Type B pancreatic cell (in vitro differentiated cells): ENCODE measurements at regions not wholly inside any gene's neighbourhood (a gene's known extent, or its start where the extent isn't known, plus 50 kb on each side); places are given as distances from the start of the nearest gene placed in this dataset.
"Not testable (repeated sequence)": the region's sequence is repeated elsewhere in the genome, so short reads cannot be mapped to it uniquely, and the experiment has no call there.

ENCODE experiments used
- DNase-seq: peaks from one replicate; pipeline ENCODE4 v3.0.0; 2021; ENCODE audit warnings: mixed read lengths; ENCODE audit not compliant: unreplicated experiment; ENCODE audit errors: extremely low spot score
- H3K27ac Mint-ChIP-seq: 2 replicates; pipeline ENCODE4 v1.8.0; 2021; ENCODE audit warnings: mild to moderate bottlenecking, mixed read lengths
- H3K27me3 Mint-ChIP-seq: 2 replicates; pipeline ENCODE4 v1.8.0; 2021; ENCODE audit warnings: mixed read lengths
- H3K36me3 Mint-ChIP-seq: 2 replicates; pipeline ENCODE4 v1.8.0; 2021; ENCODE audit warnings: mixed read lengths
- H3K4me1 Mint-ChIP-seq: one replicate; pipeline ENCODE4 v1.8.0; 2021; ENCODE audit warnings: mixed read lengths; ENCODE audit not compliant: unreplicated experiment
- H3K4me3 Mint-ChIP-seq: 2 replicates; pipeline ENCODE4 v1.8.0; 2021; ENCODE audit warnings: mild to moderate bottlenecking, mixed read lengths
- H3K9me3 Mint-ChIP-seq: 2 replicates; pipeline ENCODE4 v1.8.0; 2021; ENCODE audit warnings: mixed read lengths
- CTCF ChIP-seq: fragments of 200-600 bp; sonication (generic); conservative IDR thresholded peaks from 2 replicates; pipeline ENCODE4 v1.5.0; 2021; ENCODE audit warnings: antibody characterized with exemption, mild to moderate bottlenecking

- no peak overlapping the region for H3K27ac Mint-ChIP-seq
- H3K4me3 Mint-ChIP-seq, result no peak overlapping the region
- DNase-seq, result no peak
- H3K36me3 Mint-ChIP-seq, result no peaks in the 10 kb centered on the region
- peaks cover 23% of the 10 kb centered on the region for H3K4me1 Mint-ChIP-seq
- H3K27me3 Mint-ChIP-seq, result no peaks in the 10 kb centered on the region
- no peak for TF ChIP-seq CTCF
- peaks cover 4% of the 10 kb centered on the region for H3K9me3 Mint-ChIP-seq
These were observed 67.4 kb downstream of the ARRDC3 start for GRCh38 chr5:91315701-91316100.

DNA sequence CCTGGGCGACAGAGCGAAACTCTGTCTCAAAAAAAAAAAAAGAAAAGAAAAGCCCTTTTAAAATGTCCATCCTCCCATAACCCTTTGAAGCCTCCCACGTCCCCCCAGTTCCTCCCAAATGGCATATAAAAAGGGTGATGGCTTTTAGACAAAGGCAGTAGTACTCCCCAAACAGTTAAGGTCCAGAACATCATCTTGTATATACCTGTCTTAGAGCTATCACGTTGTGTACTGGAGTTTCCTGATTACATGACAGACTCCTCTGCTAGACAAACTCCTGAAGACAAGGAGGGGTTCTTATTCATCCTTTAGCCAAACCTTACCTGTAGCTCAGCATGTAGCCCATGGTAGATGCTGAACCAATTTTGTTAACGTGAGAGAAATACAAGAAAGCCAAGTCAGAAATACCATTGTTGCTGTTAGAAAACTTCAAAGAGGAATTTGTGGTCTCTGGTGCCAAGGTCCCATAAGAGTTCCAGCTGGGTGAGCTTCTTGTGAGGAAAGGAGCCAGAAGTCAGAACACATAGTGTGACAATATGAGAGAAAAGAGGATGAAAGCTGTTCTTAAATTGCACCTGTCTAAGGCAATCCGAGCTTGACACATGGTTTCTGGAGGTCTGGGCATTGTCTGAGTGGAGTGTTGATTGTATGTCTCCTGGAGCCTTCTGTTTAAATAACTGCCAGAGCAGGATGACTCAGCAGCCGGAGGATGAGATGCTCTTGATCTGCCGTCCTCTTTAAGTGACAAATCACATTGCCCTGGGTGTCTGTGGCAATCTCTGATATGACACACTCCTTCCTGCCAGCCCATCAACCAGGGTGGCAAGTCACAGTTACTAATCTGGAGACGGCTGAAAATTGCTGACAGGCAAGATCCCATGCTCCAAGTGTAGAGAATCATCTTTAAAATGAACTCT, 69.1 kb downstream of the ARRDC3 start:
- DNase-seq, result no peak
- H3K27ac Mint-ChIP-seq, result peak overlapping the region; percentile 90

GRCh38 chr5:91312698-91313097, 70.4 kb downstream of the ARRDC3 start:
- no peaks in the 10 kb centered on the region for H3K36me3 Mint-ChIP-seq
- H3K27me3 Mint-ChIP-seq, result no peaks in the 10 kb centered on the region
- no peak for TF ChIP-seq CTCF
- DNase-seq, result no peak
- H3K9me3 Mint-ChIP-seq, result peaks cover 4% of the 10 kb centered on the region
- H3K4me1 Mint-ChIP-seq, result peaks cover 23% of the 10 kb centered on the region
- H3K4me3 Mint-ChIP-seq, result no peak overlapping the region
- H3K27ac Mint-ChIP-seq, result no peak overlapping the region

More for the DNA sequence above, 69.1 kb downstream of the ARRDC3 start:
- peaks cover 23% of the 10 kb centered on the region for H3K4me1 Mint-ChIP-seq
- no peak for TF ChIP-seq CTCF
- peak overlapping the region; percentile 52 for H3K4me3 Mint-ChIP-seq
- H3K36me3 Mint-ChIP-seq, result no peaks in the 10 kb centered on the region
- no peaks in the 10 kb centered on the region for H3K27me3 Mint-ChIP-seq
- H3K9me3 Mint-ChIP-seq, result peaks cover 4% of the 10 kb centered on the region

- H3K4me3 Mint-ChIP-seq, result no peak overlapping the region
- H3K27me3 Mint-ChIP-seq, result no peaks in the 10 kb centered on the region
- H3K4me1 Mint-ChIP-seq, result peaks cover 23% of the 10 kb centered on the region
- peaks cover 4% of the 10 kb centered on the region for H3K9me3 Mint-ChIP-seq
- no peaks in the 10 kb centered on the region for H3K36me3 Mint-ChIP-seq
- DNase-seq, result no peak
- H3K27ac Mint-ChIP-seq, result peak overlapping the region; percentile 51
- peak; percentile 15 for TF ChIP-seq CTCF
These were observed 71.2 kb downstream of the ARRDC3 start for GRCh38 chr5:91311697-91312501.

- Mint-ChIP-seq H3K27ac (no peak overlapping the region), H3K4me3 (no peak overlapping the region), H3K36me3 (no peaks in the 10 kb centered on the region), H3K27me3 (no peaks in the 10 kb centered on the region), H3K9me3 (peaks cover 4% of the 10 kb centered on the region), H3K4me1 (peaks cover 23% of the 10 kb centered on the region)
- no peak for DNase-seq
- no peak for TF ChIP-seq CTCF
These were observed 71.9 kb downstream of the ARRDC3 start for GRCh38 chr5:91311168-91311696.

DNA sequence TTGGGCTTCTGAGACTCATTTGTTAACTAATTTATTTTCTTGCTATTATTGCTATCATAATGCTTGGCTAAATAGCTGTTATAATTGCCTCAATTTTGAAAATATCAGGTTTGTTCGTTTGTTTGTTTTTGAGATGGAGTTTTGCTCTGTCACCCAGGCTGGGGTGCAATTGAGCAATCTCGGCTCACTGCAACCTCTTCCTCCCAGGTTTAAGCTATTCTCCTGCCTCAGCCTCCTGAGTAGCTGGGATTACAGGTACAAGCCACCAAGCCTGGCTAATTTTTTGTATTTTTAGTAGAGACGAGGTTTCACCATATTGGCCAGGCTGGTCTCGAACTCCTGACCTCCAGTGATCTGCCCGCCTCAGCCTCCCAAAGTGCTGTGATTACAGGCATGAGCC, 75.0 kb downstream of the ARRDC3 start:
- peaks cover 15% of the 10 kb centered on the region for H3K4me1 Mint-ChIP-seq
- H3K9me3 Mint-ChIP-seq, H3K4me3 Mint-ChIP-seq, H3K27ac Mint-ChIP-seq, H3K27me3 Mint-ChIP-seq, H3K36me3 Mint-ChIP-seq, DNase-seq: not testable (repeated sequence)
